ENCODE measurements at regions not wholly inside any gene's neighbourhood (a gene's known extent, or its start where the extent isn't known, plus 50 kb on each side); places are given as distances from the start of the nearest gene placed in this dataset.

DNA sequence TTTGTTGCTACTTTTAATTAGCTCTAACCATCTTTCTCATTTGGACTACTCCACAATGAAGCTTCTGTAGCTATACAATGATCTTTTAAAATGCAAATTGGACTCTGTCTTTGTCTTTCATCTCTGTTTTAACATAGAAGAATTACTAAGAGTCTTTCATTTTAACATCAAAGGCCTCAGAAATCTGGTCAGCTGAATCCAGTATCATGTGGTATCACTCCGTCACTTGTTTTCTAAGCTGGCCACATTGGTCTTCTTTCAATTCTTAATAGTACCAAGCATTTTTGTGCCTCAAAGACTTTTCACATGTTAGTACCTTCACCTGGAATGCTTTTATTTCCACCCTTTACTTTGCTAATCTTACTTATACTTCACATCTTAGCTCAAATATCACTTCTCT is 95.5 kb upstream of the SLC16A7 start:
- in situ Hi-C loops (cut with HindIII; ENCODE audit: low pct_unique_long_range_greater_than_20kb, low sequenced_read_pairs) = no loop called here
- no peak for DNase-seq (ENCODE audit: low read depth, low spot score)
- intact Hi-C loops (cut with micrococcal nuclease; ENCODE audit: unreplicated experiment) = no loop called here
- Histone ChIP-seq H3K4me3 (ENCODE audit: low read depth in 2 of 2, low read length in 2 of 2) (no peak overlapping the region), H3K9me3 (ENCODE audit: control insufficient read depth, insufficient read depth, low read depth, low read length) (no peaks in the 10 kb centered on the region), H3K27me3 (ENCODE audit: control insufficient read depth, insufficient read depth, low read length) (no peaks in the 10 kb centered on the region), H3K4me1 (ENCODE audit: control insufficient read depth, insufficient read depth, low read length) (no peaks in the 10 kb centered on the region), H3K36me3 (ENCODE audit: control insufficient read depth, insufficient read depth, low read length) (no peaks in the 10 kb centered on the region), H3K27ac (ENCODE audit: low read length) (no peak overlapping the region)
- ChIA-PET CTCF (no interaction called here), POLR2A (no interaction called here)
- no peak for TF ChIP-seq TCF7L2 (IDR thresholded peaks at IDR 0.05; ENCODE audit: low read depth, low read length)
- TF ChIP-seq, protein P1, sequence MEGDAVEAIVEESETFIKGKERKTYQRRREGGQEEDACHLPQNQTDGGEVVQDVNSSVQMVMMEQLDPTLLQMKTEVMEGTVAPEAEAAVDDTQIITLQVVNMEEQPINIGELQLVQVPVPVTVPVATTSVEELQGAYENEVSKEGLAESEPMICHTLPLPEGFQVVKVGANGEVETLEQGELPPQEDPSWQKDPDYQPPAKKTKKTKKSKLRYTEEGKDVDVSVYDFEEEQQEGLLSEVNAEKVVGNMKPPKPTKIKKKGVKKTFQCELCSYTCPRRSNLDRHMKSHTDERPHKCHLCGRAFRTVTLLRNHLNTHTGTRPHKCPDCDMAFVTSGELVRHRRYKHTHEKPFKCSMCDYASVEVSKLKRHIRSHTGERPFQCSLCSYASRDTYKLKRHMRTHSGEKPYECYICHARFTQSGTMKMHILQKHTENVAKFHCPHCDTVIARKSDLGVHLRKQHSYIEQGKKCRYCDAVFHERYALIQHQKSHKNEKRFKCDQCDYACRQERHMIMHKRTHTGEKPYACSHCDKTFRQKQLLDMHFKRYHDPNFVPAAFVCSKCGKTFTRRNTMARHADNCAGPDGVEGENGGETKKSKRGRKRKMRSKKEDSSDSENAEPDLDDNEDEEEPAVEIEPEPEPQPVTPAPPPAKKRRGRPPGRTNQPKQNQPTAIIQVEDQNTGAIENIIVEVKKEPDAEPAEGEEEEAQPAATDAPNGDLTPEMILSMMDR (IDR thresholded peaks at IDR 0.05) = no peak
- no peak for TF ChIP-seq SIN3A (IDR thresholded peaks at IDR 0.05; ENCODE audit: borderline replicate concordance, insufficient read depth, low read depth, low read length)
- TF ChIP-seq POLR2AphosphoS5 (IDR thresholded peaks at IDR 0.05; ENCODE audit: low read depth, low read length) = no peak
- TF ChIP-seq, protein P2, sequence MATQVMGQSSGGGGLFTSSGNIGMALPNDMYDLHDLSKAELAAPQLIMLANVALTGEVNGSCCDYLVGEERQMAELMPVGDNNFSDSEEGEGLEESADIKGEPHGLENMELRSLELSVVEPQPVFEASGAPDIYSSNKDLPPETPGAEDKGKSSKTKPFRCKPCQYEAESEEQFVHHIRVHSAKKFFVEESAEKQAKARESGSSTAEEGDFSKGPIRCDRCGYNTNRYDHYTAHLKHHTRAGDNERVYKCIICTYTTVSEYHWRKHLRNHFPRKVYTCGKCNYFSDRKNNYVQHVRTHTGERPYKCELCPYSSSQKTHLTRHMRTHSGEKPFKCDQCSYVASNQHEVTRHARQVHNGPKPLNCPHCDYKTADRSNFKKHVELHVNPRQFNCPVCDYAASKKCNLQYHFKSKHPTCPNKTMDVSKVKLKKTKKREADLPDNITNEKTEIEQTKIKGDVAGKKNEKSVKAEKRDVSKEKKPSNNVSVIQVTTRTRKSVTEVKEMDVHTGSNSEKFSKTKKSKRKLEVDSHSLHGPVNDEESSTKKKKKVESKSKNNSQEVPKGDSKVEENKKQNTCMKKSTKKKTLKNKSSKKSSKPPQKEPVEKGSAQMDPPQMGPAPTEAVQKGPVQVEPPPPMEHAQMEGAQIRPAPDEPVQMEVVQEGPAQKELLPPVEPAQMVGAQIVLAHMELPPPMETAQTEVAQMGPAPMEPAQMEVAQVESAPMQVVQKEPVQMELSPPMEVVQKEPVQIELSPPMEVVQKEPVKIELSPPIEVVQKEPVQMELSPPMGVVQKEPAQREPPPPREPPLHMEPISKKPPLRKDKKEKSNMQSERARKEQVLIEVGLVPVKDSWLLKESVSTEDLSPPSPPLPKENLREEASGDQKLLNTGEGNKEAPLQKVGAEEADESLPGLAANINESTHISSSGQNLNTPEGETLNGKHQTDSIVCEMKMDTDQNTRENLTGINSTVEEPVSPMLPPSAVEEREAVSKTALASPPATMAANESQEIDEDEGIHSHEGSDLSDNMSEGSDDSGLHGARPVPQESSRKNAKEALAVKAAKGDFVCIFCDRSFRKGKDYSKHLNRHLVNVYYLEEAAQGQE (IDR thresholded peaks at IDR 0.05; ENCODE audit: insufficient read depth in 1 of 2, low read depth in 2 of 2, low read length in 1 of 2) = no peak
- no TSS peak for BruUV-seq (replicated peaks)
- no peak for ATAC-seq

DNA sequence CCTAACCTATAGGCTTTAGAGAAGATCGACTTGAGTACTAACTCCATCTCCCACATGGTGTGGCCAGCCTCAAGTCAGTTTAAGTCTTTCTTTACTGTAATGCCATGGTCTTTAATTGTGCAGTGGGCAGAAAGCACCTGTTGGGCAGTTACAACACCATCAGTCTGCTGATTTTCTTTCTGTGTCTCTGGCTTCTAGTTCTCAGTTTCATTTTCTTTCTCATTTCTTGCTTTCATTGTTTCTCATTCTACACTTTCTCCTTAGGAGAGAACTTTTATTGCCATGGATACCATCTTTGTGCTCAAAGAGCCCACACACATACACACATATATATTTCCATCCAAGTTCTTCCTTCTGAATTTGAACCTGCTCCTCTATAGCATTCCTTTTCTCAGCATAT is 96.1 kb upstream of the SLC16A7 start:
- no TSS peak for BruUV-seq (replicated peaks)
- TF ChIP-seq, protein P2 (IDR thresholded peaks at IDR 0.05; ENCODE audit: insufficient read depth in 1 of 2, low read depth in 2 of 2, low read length in 1 of 2) = no peak
- TF ChIP-seq, protein P1 (IDR thresholded peaks at IDR 0.05) = no peak
- no peak for TF ChIP-seq POLR2AphosphoS5 (IDR thresholded peaks at IDR 0.05; ENCODE audit: low read depth, low read length)
- TF ChIP-seq TCF7L2 (IDR thresholded peaks at IDR 0.05; ENCODE audit: low read depth, low read length) = no peak
- TF ChIP-seq SIN3A (IDR thresholded peaks at IDR 0.05; ENCODE audit: borderline replicate concordance, insufficient read depth, low read depth, low read length) = no peak
- no peaks in the 10 kb centered on the region for H3K36me3 ChIP-seq (ENCODE audit: control insufficient read depth, insufficient read depth, low read length)
- H3K9me3 ChIP-seq (ENCODE audit: control insufficient read depth, insufficient read depth, low read depth, low read length) = no peaks in the 10 kb centered on the region
- in situ Hi-C loops (cut with HindIII; ENCODE audit: low pct_unique_long_range_greater_than_20kb, low sequenced_read_pairs) = no loop called here
- H3K4me3 ChIP-seq (ENCODE audit: low read depth in 2 of 2, low read length in 2 of 2) = no peak overlapping the region
- H3K27me3 ChIP-seq (ENCODE audit: control insufficient read depth, insufficient read depth, low read length) = no peaks in the 10 kb centered on the region
- CTCF ChIA-PET = no interaction called here
- no peak for DNase-seq (ENCODE audit: low read depth, low spot score)
- POLR2A ChIA-PET = interaction anchor here (0.6 kb wide), 1 partner anchor 1561 kb away, joined by 3 read pairs; no protein-coding TSS in a partner anchor
- ATAC-seq = no peak
- intact Hi-C loops (cut with micrococcal nuclease; ENCODE audit: unreplicated experiment) = no loop called here
- H3K27ac ChIP-seq (ENCODE audit: low read length) = no peak overlapping the region
- H3K4me1 ChIP-seq (ENCODE audit: control insufficient read depth, insufficient read depth, low read length) = no peaks in the 10 kb centered on the region
